GM04503 (cell line): ENCODE measurements at regions not wholly inside any gene's neighbourhood (a gene's known extent, or its start where the extent isn't known, plus 50 kb on each side); places are given as distances from the start of the nearest gene placed in this dataset.
"Not testable (repeated sequence)": the region's sequence is repeated elsewhere in the genome, so short reads cannot be mapped to it uniquely, and the experiment has no call there.

ENCODE experiments used
- DNase-seq: peaks from one replicate; pipeline ENCODE4 v3.0.0-alpha.2; 2012; ENCODE audit warnings: low read depth

- no peak for DNase-seq
Observed at GRCh38 chr1:72419229-72419628, 136.9 kb upstream of the NEGR1 start.

GRCh38 chr1:72412286-72412685, 129.9 kb upstream of the NEGR1 start:
- no peak for DNase-seq

- no peak for DNase-seq
Observed at GRCh38 chr1:72399807-72400206, 117.5 kb upstream of the NEGR1 start.

DNA sequence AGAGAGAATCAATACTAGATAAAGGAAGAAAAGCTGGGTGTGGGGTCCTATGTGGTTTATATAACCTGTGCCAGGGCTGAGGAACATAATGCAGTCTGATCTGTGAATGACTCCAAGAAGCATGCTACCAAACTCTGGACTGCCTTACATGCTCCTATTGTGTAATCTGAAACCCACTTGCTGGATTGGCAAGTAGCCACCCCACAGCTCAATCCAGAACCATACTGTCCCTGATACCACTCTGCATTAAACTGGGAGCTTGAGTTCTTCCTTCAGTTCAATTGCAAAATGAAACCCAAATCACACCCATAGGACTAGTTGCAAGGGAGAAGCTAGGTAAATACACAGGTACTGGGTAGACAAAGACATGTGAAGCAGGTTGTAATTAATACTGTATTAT, 115.4 kb upstream of the NEGR1 start:
- DNase-seq: peak; percentile 69

DNA sequence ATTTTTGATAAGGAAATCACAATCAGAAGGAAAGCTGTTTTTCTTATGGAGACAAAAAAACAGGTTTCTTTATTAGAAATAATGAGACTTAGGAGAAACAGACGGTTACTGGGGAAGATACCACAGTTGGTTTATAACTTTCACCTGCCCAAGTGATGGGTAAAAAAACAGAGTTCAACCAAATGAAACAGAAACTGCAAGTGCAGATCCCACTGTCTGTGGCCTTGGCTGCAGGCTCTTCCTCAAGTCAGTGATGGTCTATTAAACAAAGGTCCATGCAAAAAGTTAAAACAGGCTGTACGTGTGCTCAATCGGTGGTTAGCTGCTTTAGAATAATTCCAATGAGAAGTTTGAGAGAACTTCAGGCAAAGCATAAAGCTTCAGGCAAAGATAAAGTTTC, 112.1 kb upstream of the NEGR1 start:
- no peak for DNase-seq

DNA sequence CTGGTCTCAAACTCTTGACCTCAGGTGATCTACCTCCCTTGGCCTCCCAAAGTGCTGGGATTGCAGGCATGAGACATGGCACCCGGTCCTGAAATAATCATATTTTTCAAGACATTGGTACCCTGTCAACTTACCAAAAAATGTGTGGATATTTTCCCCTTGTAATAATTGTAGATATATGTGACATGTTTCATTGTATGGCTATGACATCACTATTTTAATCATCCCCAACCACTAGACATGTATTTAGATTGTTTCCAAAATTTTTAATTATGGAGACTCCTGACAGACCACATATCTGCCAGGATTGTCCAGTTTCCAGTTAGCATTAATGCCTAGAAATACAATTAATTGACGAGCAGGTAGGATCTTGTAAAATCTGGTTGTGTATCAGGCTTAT, 96.7 kb upstream of the NEGR1 start:
- DNase-seq: no peak

DNA sequence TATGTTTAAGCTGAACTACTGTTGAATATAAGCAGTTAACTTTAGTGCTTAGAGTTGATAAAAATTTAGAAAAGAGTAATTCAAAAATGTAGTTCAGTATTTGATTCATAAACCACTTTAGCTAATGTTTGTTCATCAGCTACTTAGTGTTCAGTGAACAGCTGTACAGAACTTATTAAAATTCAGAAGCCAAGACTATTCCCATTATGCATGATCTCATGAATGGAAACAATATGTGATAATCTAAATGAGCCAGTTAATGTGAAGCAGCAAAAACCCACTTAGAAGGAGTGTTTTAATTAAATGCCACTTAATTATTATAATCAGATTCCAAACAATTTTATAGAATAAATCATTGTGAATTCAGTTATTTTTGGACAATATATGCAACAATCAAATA, 92.9 kb upstream of the NEGR1 start:
- DNase-seq: no peak

GRCh38 chr1:72371259-72372035, 89.1 kb upstream of the NEGR1 start:
- no peak for DNase-seq

DNA sequence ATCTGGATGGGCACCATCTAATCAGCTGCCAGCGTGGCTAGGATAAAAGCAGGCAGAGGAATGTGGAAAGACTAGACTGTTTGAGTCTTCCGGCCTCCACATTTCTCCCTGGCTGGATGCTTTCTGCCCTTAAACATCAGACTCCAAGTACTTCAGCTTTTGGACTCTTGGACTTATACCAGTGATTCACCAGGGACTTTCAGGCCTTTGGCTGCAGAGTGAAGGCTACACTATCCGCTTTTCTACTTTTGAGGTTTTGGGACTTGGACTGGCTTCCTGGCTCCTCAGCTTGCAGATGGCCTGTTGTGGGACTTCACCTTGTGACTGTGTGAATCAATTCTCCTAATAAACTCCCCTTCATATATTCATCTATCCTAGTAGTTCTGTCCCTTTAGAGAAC, 88.5 kb upstream of the NEGR1 start:
- DNase-seq: not testable (repeated sequence)

- DNase-seq: no peak
Observed at GRCh38 chr1:72369069-72369757, 86.9 kb upstream of the NEGR1 start.

DNA sequence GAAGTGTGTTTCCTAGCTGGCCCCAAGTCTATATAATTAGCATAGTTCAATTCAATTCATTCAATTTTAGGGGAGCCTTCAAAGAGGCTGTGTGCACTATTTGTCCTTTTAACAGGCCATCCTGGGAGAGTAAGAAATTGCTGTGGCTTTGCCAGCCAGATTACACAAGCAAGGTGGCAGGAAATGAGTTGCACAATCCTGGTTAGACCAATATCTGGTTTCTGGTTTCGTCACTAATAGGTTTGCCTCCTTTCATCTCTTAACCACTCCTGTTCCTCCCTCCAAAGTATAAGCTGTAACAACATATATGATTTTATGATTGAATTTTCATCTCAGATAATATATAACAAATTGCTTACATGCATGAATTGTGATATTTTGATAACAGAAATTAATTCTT, 84.1 kb upstream of the NEGR1 start:
- no peak for DNase-seq

GRCh38 chr1:72365693-72366092, 83.4 kb upstream of the NEGR1 start:
- no peak for DNase-seq

DNA sequence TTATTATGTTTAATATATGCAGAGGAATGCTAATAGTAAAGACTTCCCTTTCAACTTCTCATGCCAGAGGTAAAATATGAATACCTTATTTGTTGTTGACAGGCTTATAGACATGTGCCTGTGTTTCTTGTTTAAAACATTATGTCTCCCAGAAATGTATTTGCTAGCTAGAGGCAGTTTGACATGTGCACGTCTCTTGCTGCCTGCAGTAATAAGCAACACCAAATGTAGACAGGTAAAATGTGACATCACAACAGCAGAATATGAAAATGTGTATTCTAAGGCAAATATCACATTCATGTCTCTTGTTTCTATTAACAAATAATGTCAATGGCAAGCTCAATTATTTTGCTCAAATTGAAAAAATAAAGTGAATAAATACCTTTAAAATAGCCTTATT, 80.2 kb upstream of the NEGR1 start:
- DNase-seq: no peak

- DNase-seq: peak; percentile 26
Observed at GRCh38 chr1:72357411-72357810, 75.1 kb upstream of the NEGR1 start.

GRCh38 chr1:72355899-72356298, 73.6 kb upstream of the NEGR1 start:
- DNase-seq: no peak

DNA sequence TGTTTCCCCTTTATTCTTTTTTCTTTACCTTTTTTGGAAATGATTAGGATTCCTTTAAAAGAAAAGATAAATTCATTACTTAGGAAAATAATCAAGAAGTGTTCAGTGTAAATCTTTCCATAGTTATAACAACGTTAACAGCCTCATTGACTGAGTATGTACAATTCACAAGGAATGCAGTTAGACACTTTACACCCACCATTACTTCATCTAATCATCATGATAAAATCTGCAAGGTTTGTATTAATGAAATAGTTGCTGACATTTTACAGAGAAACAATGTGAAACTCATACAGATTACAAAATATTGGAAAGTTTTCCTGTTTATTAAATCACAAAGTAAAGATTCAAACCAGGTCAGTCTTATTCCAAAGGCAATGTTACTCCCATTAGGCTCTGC, 59.3 kb upstream of the NEGR1 start:
- DNase-seq: no peak

- DNase-seq: no peak
Observed at GRCh38 chr1:72336776-72337175, 54.4 kb upstream of the NEGR1 start.
